Aorta (tissue), 5 donors: ENCODE measurements at regions not wholly inside any gene's neighbourhood (a gene's known extent, or its start where the extent isn't known, plus 50 kb on each side); places are given as distances from the start of the nearest gene placed in this dataset.

Source experiments
- ATAC-seq: fragments of 200-7000 bp; cut with Tn5 transposase; one replicate; pipeline ENCODE4 v1.9.1; 2022; ENCODE audit warnings: moderate library complexity; ENCODE audit not compliant: low FRiP score
- DNase-seq, 2 donors: peaks; one replicate each; pipeline ENCODE4 v3.0.0-alpha.2; 2020
- H3K27ac ChIP-seq, 2 donors: one replicate each; pipeline ENCODE4 v1.5.1; 2013; ENCODE audit warnings: low read length in 2 of 2, mild to moderate bottlenecking in 2 of 2, moderate library complexity in 2 of 2, control low read depth in 1 of 2, inconsistent platforms in 1 of 2, low read depth in 1 of 2
- H3K27me3 ChIP-seq, 2 donors: one replicate each; pipeline ENCODE4 v1.6.1; 2013; ENCODE audit warnings: control low read depth in 1 of 2, low read length in 1 of 2, mild to moderate bottlenecking in 1 of 2, moderate library complexity in 1 of 2; ENCODE audit not compliant: insufficient read depth in 2 of 2, control insufficient read depth in 1 of 2
- H3K36me3 ChIP-seq, 2 donors: one replicate each; pipeline ENCODE4 v1.6.1; 2013; ENCODE audit warnings: control low read depth in 1 of 2, low read length in 1 of 2, mild to moderate bottlenecking in 1 of 2; ENCODE audit not compliant: insufficient read depth in 2 of 2, control insufficient read depth in 1 of 2
- H3K4me1 ChIP-seq, 2 donors: one replicate each; pipeline ENCODE4 v1.6.1; 2013; ENCODE audit warnings: low read length in 2 of 2, control low read depth in 1 of 2, mild to moderate bottlenecking in 1 of 2, moderate library complexity in 1 of 2; ENCODE audit not compliant: insufficient read depth in 2 of 2, control insufficient read depth in 1 of 2
- H3K4me3 ChIP-seq, 2 donors: one replicate each; pipeline ENCODE4 v1.5.1; 2013; ENCODE audit warnings: low read length in 2 of 2, control low read depth in 1 of 2, mild to moderate bottlenecking in 1 of 2
- H3K9me3 ChIP-seq: one replicate; pipeline ENCODE4 v1.6.1; 2013; ENCODE audit warnings: mild to moderate bottlenecking, low read length; ENCODE audit not compliant: control insufficient read depth
- WGBS, 2 donors: extraction: QIAGEN DNeasy Blood & Tissue Kit; methylation state at CpG; one replicate each; pipeline ENCODE4 v1.1.7; 2013; 5-methylcytosine and 5-hydroxymethylcytosine counted together
- intact Hi-C, 2 donors: fragments of 100-400 bp; cut with DNase I; formaldehyde crosslinking; loops; one replicate each; pipeline versions ENCODE4 v1.14.2 to v1.15.0; 2022
- donor health status: healthy with polysubstance abuse.
- donor health status: Bipolar disorder and iron deficiency.
- donor health status: DM: no; HTN: no; CAD: no.
- donor health status: DM: no; HTN: no; CAD: no.
- donor health status: DM: yes; HTN: yes; CAD: no.

DNA sequence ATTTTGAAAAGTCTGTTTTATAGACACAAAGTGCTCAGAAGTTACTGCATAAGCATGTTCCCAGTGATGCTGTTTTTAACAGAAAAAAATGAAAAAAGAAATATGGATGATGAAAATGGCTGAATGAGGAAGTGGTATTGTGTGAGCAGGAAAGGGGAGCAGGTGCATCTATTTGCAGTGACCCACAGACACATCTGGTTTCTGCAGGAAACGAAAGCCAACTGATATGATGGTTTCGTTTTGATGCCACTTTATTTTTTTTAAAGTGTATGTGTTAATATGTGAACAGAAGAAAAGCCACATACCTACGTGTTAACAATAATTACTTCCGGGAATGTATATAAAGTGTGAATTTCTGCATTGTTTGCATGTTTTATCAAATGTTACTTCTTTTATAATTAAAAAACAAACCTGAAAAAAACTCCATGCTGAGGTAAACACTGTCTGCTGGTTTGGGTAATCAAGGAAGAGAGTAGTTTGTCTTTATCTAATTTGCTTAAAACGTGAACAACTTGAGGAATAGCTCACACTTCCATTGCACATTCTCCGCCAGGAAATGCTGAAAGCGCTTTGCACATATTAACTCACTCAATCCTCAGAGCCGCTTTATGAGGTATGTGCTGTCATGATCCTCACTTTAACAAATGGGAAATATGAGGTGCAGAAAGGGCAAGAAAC lies 1335.9 kb downstream of the TBC1D22A start:
- Histone ChIP-seq H3K4me1 (no peaks in the 10 kb centered on the region), H3K4me3 (no peak overlapping the region), H3K36me3 (no peaks in the 10 kb centered on the region), H3K27ac (no peak overlapping the region), H3K27me3 (no peaks in the 10 kb centered on the region), H3K9me3 (no peaks in the 10 kb centered on the region)
- ATAC-seq (no peak), DNase-seq (no peak)
- intact Hi-C loops = no loop called here
- 56 to 63% methylated on average over 8 of the region's 8 CpGs for whole genome bisulfite sequencing, 2 donors

DNA sequence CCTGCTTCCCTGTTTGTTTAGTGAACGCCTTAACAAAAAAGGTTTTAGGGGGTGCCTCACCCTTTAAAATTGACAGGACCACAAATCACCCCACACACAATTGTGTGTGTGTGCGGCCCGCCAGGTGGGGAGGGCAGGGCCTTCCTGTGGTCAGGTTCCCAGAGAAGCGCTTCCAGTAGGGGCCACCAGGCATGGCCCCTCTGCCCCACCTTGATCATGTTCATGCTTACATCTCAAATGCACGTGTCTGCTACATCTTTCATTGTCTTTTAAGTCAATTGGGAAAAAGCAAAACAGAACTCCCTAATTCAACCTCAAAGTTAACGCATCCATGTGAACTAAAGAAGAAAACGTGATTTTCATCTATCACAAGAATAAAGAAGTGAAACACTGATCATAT lies 1335.3 kb downstream of the TBC1D22A start:
- WGBS, 2 donors = 66 to 73% methylated on average over 7 of the region's 7 CpGs

DNA sequence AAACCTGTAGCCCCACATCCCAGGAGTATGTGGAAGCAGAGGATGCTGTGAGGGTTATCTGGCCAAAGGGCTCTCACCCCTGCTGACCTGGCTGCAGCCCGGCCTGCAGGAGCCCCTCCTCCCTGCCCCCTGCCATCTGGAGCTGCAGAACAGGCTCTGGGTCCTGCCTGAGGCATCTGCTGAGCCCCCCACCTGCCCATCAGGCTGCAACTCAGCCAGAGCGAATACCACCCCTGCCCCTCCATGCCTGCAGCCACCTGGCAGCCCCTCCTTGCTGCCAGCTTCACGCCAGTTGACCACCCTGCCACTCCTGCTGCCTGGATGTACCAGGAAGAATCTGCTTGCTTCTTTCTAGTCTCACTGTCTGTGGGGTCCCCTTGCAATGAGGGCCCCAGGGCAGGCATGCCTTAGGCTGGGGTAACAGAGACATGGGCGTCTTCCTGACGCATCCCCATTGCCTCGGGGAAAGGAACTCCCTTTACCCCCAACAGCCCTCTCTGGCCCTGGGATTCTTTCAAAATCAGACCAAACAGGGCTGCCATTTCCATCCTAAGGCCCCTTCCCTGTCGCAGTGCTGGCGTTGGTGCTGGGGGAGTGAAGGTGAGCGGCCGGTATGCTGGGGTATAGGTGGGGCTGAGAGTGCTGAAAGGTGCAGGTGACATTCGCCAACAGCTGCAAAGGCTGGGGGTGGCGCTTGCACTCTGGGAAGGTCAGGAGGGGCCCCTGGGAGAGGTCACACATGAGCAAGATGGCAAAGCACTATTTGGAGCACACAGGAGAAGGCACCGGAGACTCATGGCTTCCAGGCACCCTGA lies 1334.6 kb downstream of the TBC1D22A start:
- Histone ChIP-seq H3K27me3 (no peaks in the 10 kb centered on the region), H3K4me1 (no peaks in the 10 kb centered on the region), H3K36me3 (no peaks in the 10 kb centered on the region), H3K9me3 (no peaks in the 10 kb centered on the region), H3K27ac (no peak overlapping the region), H3K4me3 (no peak overlapping the region)
- DNase-seq = no peak
- intact Hi-C loops = no loop called here
- no peak for ATAC-seq
- WGBS, 2 donors = 61 to 65% methylated on average over 13 of the region's 13 CpGs

More for the DNA sequence above, 1335.3 kb downstream of the TBC1D22A start:
- no peaks in the 10 kb centered on the region for H3K36me3 ChIP-seq
- intact Hi-C loops = no loop called here
- H3K4me3 ChIP-seq = no peak overlapping the region
- H3K27ac ChIP-seq = no peak overlapping the region
- no peaks in the 10 kb centered on the region for H3K27me3 ChIP-seq
- no peaks in the 10 kb centered on the region for H3K4me1 ChIP-seq
- no peaks in the 10 kb centered on the region for H3K9me3 ChIP-seq
- no peak for ATAC-seq
- DNase-seq = peak in 1 of 2 donors; percentile 37

DNA sequence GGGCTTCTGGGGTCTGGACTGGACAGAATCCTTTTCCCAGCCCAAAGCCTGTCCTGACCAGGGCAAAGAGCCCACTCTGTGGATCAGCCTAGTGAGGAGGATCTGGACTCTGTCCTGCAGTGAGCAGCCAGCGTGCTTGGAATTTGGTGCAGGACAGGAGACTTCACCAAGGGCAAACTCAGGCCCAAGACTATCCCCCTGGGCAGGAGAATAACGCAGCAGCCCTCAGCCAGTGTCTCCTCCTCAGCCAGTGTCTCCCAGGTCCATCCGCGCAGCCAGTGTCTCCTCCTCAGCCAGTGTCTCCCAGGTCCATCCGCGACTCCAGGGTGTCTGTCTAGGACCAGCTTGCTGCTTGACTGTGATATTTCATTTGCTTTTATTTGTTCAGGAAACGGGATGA lies 1334.0 kb downstream of the TBC1D22A start:
- WGBS, 2 donors = 69 to 73% methylated on average over 7 of the region's 7 CpGs
- no peak overlapping the region for H3K27ac ChIP-seq

DNA sequence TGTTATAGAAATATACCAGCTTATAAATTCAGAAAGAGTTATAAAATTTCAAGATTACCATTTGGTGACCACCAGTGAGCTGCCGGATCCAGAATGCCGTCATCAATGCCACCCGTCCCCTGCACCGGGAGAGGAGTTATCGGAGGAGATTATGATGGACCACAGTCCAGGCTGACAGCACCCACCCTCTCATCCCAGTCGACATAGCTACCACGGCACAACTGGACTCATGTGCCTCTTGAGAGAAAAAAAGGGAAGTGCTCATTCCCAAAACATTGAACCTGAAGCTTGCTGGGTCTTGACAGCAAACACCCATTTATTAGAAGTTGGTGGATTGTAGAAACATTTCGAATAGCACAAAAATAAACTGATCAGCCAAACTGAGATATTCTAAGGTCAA lies 1331.5 kb downstream of the TBC1D22A start:
- DNase-seq (no peak), ATAC-seq (no peak)
- Histone ChIP-seq H3K36me3 (no peaks in the 10 kb centered on the region), H3K27me3 (no peaks in the 10 kb centered on the region), H3K4me3 (no peak overlapping the region), H3K4me1 (no peaks in the 10 kb centered on the region), H3K27ac (no peak overlapping the region), H3K9me3 (no peaks in the 10 kb centered on the region)
- intact Hi-C loops = no loop called here
- 82 to 84% methylated on average over 8 of the region's 8 CpGs for WGBS, 2 donors

More for the DNA sequence above, 1334.0 kb downstream of the TBC1D22A start:
- intact Hi-C loops = no loop called here
- H3K27me3 ChIP-seq = no peaks in the 10 kb centered on the region
- H3K36me3 ChIP-seq = no peaks in the 10 kb centered on the region
- no peaks in the 10 kb centered on the region for H3K9me3 ChIP-seq
- H3K4me3 ChIP-seq = no peak overlapping the region
- no peaks in the 10 kb centered on the region for H3K4me1 ChIP-seq
- ATAC-seq = no peak
- peak in 1 of 2 donors; percentile 49 for DNase-seq

DNA sequence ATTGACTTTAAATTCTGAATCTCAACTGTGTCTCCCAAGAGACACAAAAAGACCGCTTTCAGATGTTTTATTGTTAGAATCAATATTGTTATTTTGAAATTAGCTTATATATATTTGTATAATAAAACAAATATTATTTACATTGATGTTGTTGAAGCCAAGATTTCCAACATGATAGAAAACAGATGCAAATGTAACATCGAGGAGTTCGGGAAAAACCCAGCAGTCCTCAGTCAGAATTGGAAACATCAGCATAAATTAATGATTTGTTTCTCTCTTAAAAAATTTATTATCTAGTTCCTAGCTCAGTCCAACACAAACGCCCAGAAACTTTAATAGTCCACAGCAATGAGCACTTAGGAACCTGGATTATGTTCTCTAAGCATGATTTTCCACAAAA lies 1330.4 kb downstream of the TBC1D22A start:
- Histone ChIP-seq H3K36me3 (no peaks in the 10 kb centered on the region), H3K27me3 (no peaks in the 10 kb centered on the region), H3K27ac (no peak overlapping the region), H3K4me1 (no peaks in the 10 kb centered on the region), H3K9me3 (no peaks in the 10 kb centered on the region), H3K4me3 (no peak overlapping the region)
- WGBS, 2 donors = 60 to 65% methylated on average over 4 of the region's 4 CpGs
- intact Hi-C loops = no loop called here
- ATAC-seq (no peak), DNase-seq (no peak)

DNA sequence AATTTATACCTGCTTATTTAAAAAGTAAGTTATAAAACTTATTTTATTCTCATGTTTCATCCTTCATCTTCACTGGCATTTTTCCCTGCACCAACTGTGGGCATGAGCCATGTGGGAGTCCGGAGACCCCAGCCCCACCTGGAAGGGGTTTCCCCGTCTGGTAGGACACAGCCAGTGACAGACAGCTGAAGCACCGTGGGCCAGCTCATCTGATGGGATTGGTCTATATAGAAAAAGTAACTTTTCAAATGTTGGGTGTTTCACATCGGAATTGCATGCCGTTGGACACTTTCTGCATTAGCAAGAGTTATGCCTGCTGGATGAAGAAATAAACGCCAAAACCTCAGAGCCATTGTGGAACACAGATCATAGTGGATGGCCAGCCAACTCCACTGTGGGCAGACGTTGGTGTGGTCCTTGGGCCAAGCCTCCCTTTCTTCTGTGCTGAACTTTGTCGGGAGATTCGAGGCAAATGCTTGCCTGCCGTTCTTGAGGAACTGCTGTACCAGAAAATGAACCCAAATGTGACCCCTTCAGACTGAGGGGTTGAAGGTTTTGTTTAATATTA lies 1329.3 kb downstream of the TBC1D22A start:
- intact Hi-C loops = no loop called here
- H3K36me3 ChIP-seq = no peaks in the 10 kb centered on the region
- H3K9me3 ChIP-seq = no peaks in the 10 kb centered on the region
- no peak for ATAC-seq
- WGBS, 2 donors = 78 to 80% methylated on average over 10 of the region's 10 CpGs
- no peaks in the 10 kb centered on the region for H3K27me3 ChIP-seq
- no peak overlapping the region for H3K4me3 ChIP-seq
- no peak for DNase-seq
- no peak overlapping the region for H3K27ac ChIP-seq
- H3K4me1 ChIP-seq = no peaks in the 10 kb centered on the region

DNA sequence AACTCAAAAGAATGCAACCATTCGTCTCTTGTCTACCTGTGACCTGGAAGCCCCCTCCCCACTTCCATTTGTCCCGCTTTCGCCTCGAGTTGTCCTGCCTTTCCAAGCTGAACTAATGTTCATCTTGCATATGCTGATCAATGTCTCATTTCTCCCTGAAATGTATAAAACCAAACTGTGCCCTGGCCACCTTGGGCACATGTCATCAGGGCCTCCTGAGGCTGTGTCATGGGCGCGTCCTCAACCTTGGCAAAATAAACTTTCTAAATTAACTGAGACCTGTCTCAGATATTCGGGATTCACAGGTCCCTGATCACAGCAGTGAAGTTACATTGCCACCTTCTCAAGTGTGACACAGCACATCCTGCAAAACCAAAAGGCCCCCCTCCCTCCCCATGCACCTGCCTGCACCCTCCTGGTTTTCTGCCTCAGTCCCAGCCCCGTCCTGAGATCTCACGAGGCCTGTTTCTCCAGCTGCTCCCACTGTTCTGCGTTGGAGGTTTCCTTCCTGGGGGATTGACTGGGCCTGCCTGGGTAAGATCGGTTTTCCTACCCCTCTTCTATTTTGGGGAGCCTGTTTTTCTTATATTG lies 1328.7 kb downstream of the TBC1D22A start:
- intact Hi-C loops = no loop called here
- H3K4me1 ChIP-seq = no peaks in the 10 kb centered on the region
- H3K27me3 ChIP-seq = no peaks in the 10 kb centered on the region
- H3K27ac ChIP-seq = no peak overlapping the region
- no peak overlapping the region for H3K4me3 ChIP-seq
- 85 to 88% methylated on average over 11 of the region's 11 CpGs for WGBS, 2 donors
- no peaks in the 10 kb centered on the region for H3K9me3 ChIP-seq
- no peaks in the 10 kb centered on the region for H3K36me3 ChIP-seq
- ATAC-seq = no peak
- DNase-seq = no peak
